GM18511 (cell line): ENCODE measurements at regions not wholly inside any gene's neighbourhood (a gene's known extent, or its start where the extent isn't known, plus 50 kb on each side); places are given as distances from the start of the nearest gene placed in this dataset.
"Not testable (repeated sequence)": the region's sequence is repeated elsewhere in the genome, so short reads cannot be mapped to it uniquely, and the experiment has no call there.

Source experiments
- ATAC-seq: cut with Tn5 transposase; IDR thresholded peaks from one replicate; pipeline ENCODE4 v1.9.1; 2021; ENCODE audit warnings: mild to moderate bottlenecking, moderate library complexity; ENCODE audit not compliant: unreplicated experiment

- no peak for ATAC-seq
Observed at GRCh38 chr4:130859991-130860390, 1764.0 kb downstream of the C4orf33 start.

GRCh38 chr4:130896920-130897319 is 1801.0 kb downstream of the C4orf33 start:
- ATAC-seq: no peak

GRCh38 chr4:130901321-130901720 is 1805.4 kb downstream of the C4orf33 start:
- no peak for ATAC-seq

- no peak for ATAC-seq
Observed at GRCh38 chr4:130922955-130923354, 1827.0 kb downstream of the C4orf33 start.

GRCh38 chr4:130955520-130955919 is 1859.6 kb downstream of the C4orf33 start:
- no peak for ATAC-seq

- ATAC-seq: no peak
Observed at GRCh38 chr4:130985371-130985770, 1889.4 kb downstream of the C4orf33 start.

- no peak for ATAC-seq
Observed at GRCh38 chr4:130995988-130996387, 1900.0 kb downstream of the C4orf33 start.

GRCh38 chr4:131001371-131001770 is 1905.4 kb downstream of the C4orf33 start:
- no peak for ATAC-seq

- ATAC-seq: no peak
Observed at GRCh38 chr4:131002132-131002531, 1906.2 kb downstream of the C4orf33 start.

- no peak for ATAC-seq
Observed at GRCh38 chr4:131006388-131006787, 1910.4 kb downstream of the C4orf33 start.

- ATAC-seq: not testable (repeated sequence)
Observed at GRCh38 chr4:131011961-131012360, 1916.0 kb downstream of the C4orf33 start.

- no peak for ATAC-seq
Observed at GRCh38 chr4:131013226-131013625, 1917.3 kb downstream of the C4orf33 start.

- no peak for ATAC-seq
Observed at GRCh38 chr4:131026771-131027170, 1930.8 kb downstream of the C4orf33 start.

- no peak for ATAC-seq
Observed at GRCh38 chr4:131044368-131044767, 1948.4 kb downstream of the C4orf33 start.

- ATAC-seq: no peak
Observed at GRCh38 chr4:131046821-131047220, 1950.9 kb downstream of the C4orf33 start.

- ATAC-seq: no peak
Observed at GRCh38 chr4:131052646-131053045, 1956.7 kb downstream of the C4orf33 start.

GRCh38 chr4:131054489-131055019 is 1958.6 kb downstream of the C4orf33 start:
- ATAC-seq: no peak

- no peak for ATAC-seq
Observed at GRCh38 chr4:131061734-131062133, 1965.8 kb downstream of the C4orf33 start.

- ATAC-seq: no peak
Observed at GRCh38 chr4:131063878-131064277, 1967.9 kb downstream of the C4orf33 start.

GRCh38 chr4:131081069-131081468 is 1985.1 kb downstream of the C4orf33 start:
- ATAC-seq: no peak

GRCh38 chr4:131084997-131085396 is 1989.0 kb downstream of the C4orf33 start:
- no peak for ATAC-seq

GRCh38 chr4:131091896-131092295 is 1995.9 kb downstream of the C4orf33 start:
- no peak for ATAC-seq

GRCh38 chr4:131093303-131093702 is 1997.4 kb downstream of the C4orf33 start:
- no peak for ATAC-seq
